GM19240 (cell line): ENCODE measurements at regions not wholly inside any gene's neighbourhood (a gene's known extent, or its start where the extent isn't known, plus 50 kb on each side); places are given as distances from the start of the nearest gene placed in this dataset.
"Not testable (repeated sequence)": the region's sequence is repeated elsewhere in the genome, so short reads cannot be mapped to it uniquely, and the experiment has no call there.

Experiments used
- DNase-seq: peaks from one replicate; pipeline ENCODE4 v3.0.0; 2011; ENCODE audit warnings: low spot score; ENCODE audit not compliant: insufficient read length

- DNase-seq = no peak
Measured at GRCh38 chr9:129458155-129458661, 162.7 kb downstream of the C9orf50 start.

GRCh38 chr9:129457325-129457779, 163.5 kb downstream of the C9orf50 start:
- no peak for DNase-seq

- no peak for DNase-seq
Measured at GRCh38 chr9:129456549-129457324, 164.2 kb downstream of the C9orf50 start.

GRCh38 chr9:129455151-129455995, 165.5 kb downstream of the C9orf50 start:
- DNase-seq = no peak

- no peak for DNase-seq
Measured at GRCh38 chr9:129454467-129455067, 166.3 kb downstream of the C9orf50 start.

- DNase-seq = no peak
Measured at GRCh38 chr9:129453734-129454133, 167.2 kb downstream of the C9orf50 start.

- no peak for DNase-seq
Measured at GRCh38 chr9:129451669-129452068, 169.2 kb downstream of the C9orf50 start.

- DNase-seq = no peak
Measured at GRCh38 chr9:129451089-129451656, 169.7 kb downstream of the C9orf50 start.

- no peak for DNase-seq
Measured at GRCh38 chr9:129449066-129449465, 171.8 kb downstream of the C9orf50 start.

- no peak for DNase-seq
Measured at GRCh38 chr9:129446828-129447550, 173.9 kb downstream of the C9orf50 start.

- DNase-seq = no peak
Measured at GRCh38 chr9:129445794-129446306, 175.1 kb downstream of the C9orf50 start.

- not testable (repeated sequence) for DNase-seq
Measured at GRCh38 chr9:129443515-129444164, 177.3 kb downstream of the C9orf50 start.

- no peak for DNase-seq
Measured at GRCh38 chr9:129442803-129443511, 177.9 kb downstream of the C9orf50 start.

- no peak for DNase-seq
Measured at GRCh38 chr9:129441852-129442251, 179.0 kb downstream of the C9orf50 start.

GRCh38 chr9:129440435-129441186, 180.3 kb downstream of the C9orf50 start:
- DNase-seq = no peak

GRCh38 chr9:129439242-129439641, 181.7 kb downstream of the C9orf50 start:
- no peak for DNase-seq

- no peak for DNase-seq
Measured at GRCh38 chr9:129437626-129438323, 183.1 kb downstream of the C9orf50 start.
